Ovary (tissue), 7 donors: ENCODE measurements at regions not wholly inside any gene's neighbourhood (a gene's known extent, or its start where the extent isn't known, plus 50 kb on each side); places are given as distances from the start of the nearest gene placed in this dataset.

Experiments used
- DNase-seq, 5 donors: peaks; one replicate each; pipeline ENCODE4 v3.0.0-alpha.2; 2019 to 2020
- H3K27ac ChIP-seq, 2 donors: fragments of 200-600 bp; one replicate each; pipeline versions ENCODE4 v1.5.1 to v1.8.0; 2019 to 2022
- H3K27me3 ChIP-seq: fragments of 200-600 bp; one replicate; pipeline ENCODE4 v1.8.0; 2022
- H3K36me3 ChIP-seq: fragments of 200-600 bp; sonication (generic); one replicate; pipeline ENCODE4 v1.5.1; 2019
- H3K4me1 ChIP-seq: one replicate; pipeline ENCODE4 v1.8.1; 2013; ENCODE audit warnings: mild to moderate bottlenecking, moderate library complexity; ENCODE audit not compliant: insufficient read depth
- H3K4me3 ChIP-seq: fragments of 200-600 bp; sonication (generic); one replicate; pipeline ENCODE4 v1.5.1; 2017
- H3K9me3 ChIP-seq, 2 donors: fragments of 200-600 bp in 1 of 2; sonication (generic) in 1 of 2; one replicate each; pipeline versions ENCODE4 v1.5.1 to v1.8.1; 2013 to 2019; ENCODE audit warnings: mild to moderate bottlenecking in 1 of 2, moderate library complexity in 1 of 2
- EP300 ChIP-seq: sonication (generic); formaldehyde crosslinking; IDR thresholded peaks from one replicate; pipeline ENCODE4 v1.6.1; 2017; ENCODE audit warnings: antibody characterized with exemption
- POLR2A ChIP-seq: fragments of 450-650 bp; IDR thresholded peaks from one replicate; pipeline ENCODE4 v1.6.1; 2017; ENCODE audit warnings: antibody characterized with exemption, mild to moderate bottlenecking, moderate library complexity
- WGBS, 3 donors: extraction: QIAGEN DNeasy Blood & Tissue Kit in 1 of 3; methylation state at CpG; one replicate each; pipeline versions ENCODE4 v1.1.5 to v1.1.7; 2013 to 2017; 5-methylcytosine and 5-hydroxymethylcytosine counted together
- intact Hi-C, 4 donors: fragments of 100-400 bp; cut with DNase I; formaldehyde crosslinking; loops; one replicate each; pipeline versions ENCODE4 v1.11.0 to v1.15.1; 2022 to 2023
- TF ChIP-seq, protein P1 (sequence below), 3 donors: fragments of 450-650 bp in 2 of 3; fragments of 200-600 bp in 1 of 3; IDR thresholded peaks; one replicate each; pipeline versions ENCODE4 v1.5.1 to v1.8.0; 2016 to 2022; ENCODE audit warnings: antibody characterized with exemption in 3 of 3, mild to moderate bottlenecking in 1 of 3
- donor health status: DM: no; HTN: no; CAD: no; lungs with moderate emphysema.
- donor health status: DM: no; HTN: no; CAD: no.
- donor health status: Bipolar disorder and iron deficiency.
- donor health status: DM: no; HTN: no; CAD: no.
- donor health status: DM: yes; HTN: yes; CAD: no.

DNA sequence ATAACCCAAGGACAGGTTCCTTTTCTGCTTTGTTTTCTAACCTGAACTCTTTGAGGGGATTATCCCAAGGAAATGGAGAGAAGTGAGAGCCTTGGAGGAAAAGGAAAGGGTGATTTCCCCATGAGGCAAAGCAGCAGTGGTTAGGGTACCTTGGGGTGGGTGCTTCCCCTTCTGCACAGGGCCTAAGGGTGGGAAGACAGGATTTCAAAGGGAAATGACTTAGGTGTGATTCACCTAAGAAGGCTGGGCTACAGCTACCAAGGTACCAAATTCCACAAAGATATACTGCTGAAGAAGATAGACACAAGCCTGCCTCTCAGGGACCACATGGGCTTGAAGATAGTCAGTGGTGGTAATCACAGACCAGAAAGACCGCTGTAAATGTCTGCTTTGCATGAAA lies 325.3 kb upstream of the DPH6 start:
- Histone ChIP-seq H3K4me3 (no peak overlapping the region), H3K36me3 (no peaks in the 10 kb centered on the region), H3K27me3 (no peaks in the 10 kb centered on the region), H3K27ac (no peak overlapping the region), H3K4me1 (no peaks in the 10 kb centered on the region), H3K9me3 (no peaks in the 10 kb centered on the region)
- DNase-seq: no peak
- intact Hi-C loops: no loop called here
- TF ChIP-seq POLR2A: no peak
- TF ChIP-seq EP300: no peak
- TF ChIP-seq, protein P1, sequence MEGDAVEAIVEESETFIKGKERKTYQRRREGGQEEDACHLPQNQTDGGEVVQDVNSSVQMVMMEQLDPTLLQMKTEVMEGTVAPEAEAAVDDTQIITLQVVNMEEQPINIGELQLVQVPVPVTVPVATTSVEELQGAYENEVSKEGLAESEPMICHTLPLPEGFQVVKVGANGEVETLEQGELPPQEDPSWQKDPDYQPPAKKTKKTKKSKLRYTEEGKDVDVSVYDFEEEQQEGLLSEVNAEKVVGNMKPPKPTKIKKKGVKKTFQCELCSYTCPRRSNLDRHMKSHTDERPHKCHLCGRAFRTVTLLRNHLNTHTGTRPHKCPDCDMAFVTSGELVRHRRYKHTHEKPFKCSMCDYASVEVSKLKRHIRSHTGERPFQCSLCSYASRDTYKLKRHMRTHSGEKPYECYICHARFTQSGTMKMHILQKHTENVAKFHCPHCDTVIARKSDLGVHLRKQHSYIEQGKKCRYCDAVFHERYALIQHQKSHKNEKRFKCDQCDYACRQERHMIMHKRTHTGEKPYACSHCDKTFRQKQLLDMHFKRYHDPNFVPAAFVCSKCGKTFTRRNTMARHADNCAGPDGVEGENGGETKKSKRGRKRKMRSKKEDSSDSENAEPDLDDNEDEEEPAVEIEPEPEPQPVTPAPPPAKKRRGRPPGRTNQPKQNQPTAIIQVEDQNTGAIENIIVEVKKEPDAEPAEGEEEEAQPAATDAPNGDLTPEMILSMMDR (IDR thresholded peaks at IDR 0.05): no peak
- WGBS, 3 donors: 93 to 100% (median 97%) methylated on average over 1 of the region's 1 CpG

DNA sequence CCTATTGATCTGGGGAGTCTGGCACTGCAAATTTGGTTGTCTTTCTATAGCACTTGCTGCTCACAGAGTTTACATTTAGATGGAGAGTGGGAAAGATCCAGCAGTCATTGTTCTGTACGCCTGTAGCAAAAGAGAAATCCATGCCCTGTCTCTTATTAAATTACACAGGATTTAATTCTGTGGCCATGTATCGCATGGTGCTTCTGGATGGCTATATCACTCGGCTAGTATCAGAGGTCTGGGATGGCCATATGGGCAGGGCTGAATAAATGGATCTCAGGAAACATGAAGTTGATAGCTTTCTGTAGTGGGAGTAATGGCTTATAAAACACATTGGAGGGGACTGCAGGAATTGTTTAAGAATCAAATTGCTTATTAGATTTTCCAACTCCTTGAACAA lies 325.8 kb upstream of the DPH6 start:
- intact Hi-C loops: no loop called here
- TF ChIP-seq POLR2A: no peak
- TF ChIP-seq EP300: no peak
- TF ChIP-seq, protein P1 (IDR thresholded peaks at IDR 0.05): no peak
- H3K4me1 ChIP-seq: no peaks in the 10 kb centered on the region
- no peaks in the 10 kb centered on the region for H3K27me3 ChIP-seq
- no peak overlapping the region for H3K27ac ChIP-seq
- DNase-seq: no peak
- WGBS, 3 donors: 93 to 95% (median 95%) methylated on average over 3 of the region's 3 CpGs
- H3K36me3 ChIP-seq: no peaks in the 10 kb centered on the region
- H3K4me3 ChIP-seq: no peak overlapping the region
- H3K9me3 ChIP-seq: no peaks in the 10 kb centered on the region

DNA sequence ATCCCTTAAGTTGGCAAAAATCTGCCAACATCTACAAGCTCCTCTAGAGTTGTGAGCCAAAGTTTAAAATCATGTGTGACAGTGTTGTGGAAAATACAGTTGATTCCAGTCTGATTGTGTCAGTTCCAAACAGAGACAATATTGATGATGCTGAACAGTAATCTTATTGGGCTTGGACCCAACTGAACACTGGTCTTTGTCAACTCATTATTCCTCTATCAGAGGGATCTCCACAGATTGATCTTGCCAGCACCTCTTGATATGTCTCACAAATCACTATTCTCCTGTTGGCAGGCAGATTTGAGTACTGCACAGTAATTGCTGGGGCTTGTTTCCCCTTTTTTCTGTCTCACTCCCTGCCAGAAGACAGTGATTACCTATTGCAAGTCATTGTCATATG lies 326.6 kb upstream of the DPH6 start:
- H3K4me3 ChIP-seq: no peak overlapping the region
- TF ChIP-seq, protein P1 (IDR thresholded peaks at IDR 0.05): no peak
- TF ChIP-seq EP300 (no peak), POLR2A (no peak)
- intact Hi-C loops: no loop called here
- no peak overlapping the region for H3K27ac ChIP-seq
- no peak for DNase-seq
- H3K27me3 ChIP-seq: no peaks in the 10 kb centered on the region
- no peaks in the 10 kb centered on the region for H3K36me3 ChIP-seq
- no peaks in the 10 kb centered on the region for H3K4me1 ChIP-seq
- H3K9me3 ChIP-seq: no peaks in the 10 kb centered on the region

DNA sequence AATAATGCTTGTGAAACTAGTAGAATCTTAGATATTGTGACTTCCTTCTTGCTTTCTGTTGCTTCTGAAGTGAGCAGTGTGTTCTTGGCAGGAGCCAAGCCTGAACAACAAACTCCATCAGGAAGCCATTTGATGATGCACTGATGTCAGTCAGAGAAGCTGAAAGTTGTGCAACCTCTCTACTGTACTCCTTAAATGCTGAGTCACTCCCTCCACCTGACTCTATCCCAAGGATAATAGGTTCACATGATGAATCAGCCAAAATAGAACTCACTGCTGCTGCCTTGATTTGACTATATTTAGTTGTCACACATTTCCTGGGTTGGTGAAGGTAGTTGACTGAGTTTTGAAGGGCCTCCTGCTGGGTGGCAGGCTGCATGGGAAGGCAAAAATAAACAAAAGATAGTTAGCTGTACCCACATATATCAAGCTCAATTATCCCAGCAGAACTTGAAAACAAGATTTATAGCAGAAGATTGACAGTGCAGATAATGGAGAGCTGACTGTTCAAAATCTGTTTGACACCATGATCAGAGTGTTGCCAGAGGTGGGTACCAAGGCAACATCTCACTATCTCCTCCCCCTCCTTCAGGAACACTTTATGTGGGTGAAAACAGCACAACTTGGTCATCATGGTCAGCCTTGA lies 328.4 kb upstream of the DPH6 start:
- Histone ChIP-seq H3K4me3 (no peak overlapping the region), H3K27ac (no peak overlapping the region), H3K36me3 (no peaks in the 10 kb centered on the region), H3K9me3 (no peaks in the 10 kb centered on the region), H3K4me1 (no peaks in the 10 kb centered on the region), H3K27me3 (no peaks in the 10 kb centered on the region)
- TF ChIP-seq EP300 (no peak), POLR2A (no peak)
- TF ChIP-seq, protein P1 (IDR thresholded peaks at IDR 0.05): no peak
- no peak for DNase-seq
- intact Hi-C loops: no loop called here
